Astrocyte of the hippocampus (primary cell): ENCODE measurements at regions not wholly inside any gene's neighbourhood (a gene's known extent, or its start where the extent isn't known, plus 50 kb on each side); places are given as distances from the start of the nearest gene placed in this dataset.
"Not testable (repeated sequence)": the region's sequence is repeated elsewhere in the genome, so short reads cannot be mapped to it uniquely, and the experiment has no call there.

ENCODE experiments used
- DNase-seq: peaks from one replicate; pipeline ENCODE4 v3.0.0; 2011; ENCODE audit warnings: low read depth, low spot score

DNA sequence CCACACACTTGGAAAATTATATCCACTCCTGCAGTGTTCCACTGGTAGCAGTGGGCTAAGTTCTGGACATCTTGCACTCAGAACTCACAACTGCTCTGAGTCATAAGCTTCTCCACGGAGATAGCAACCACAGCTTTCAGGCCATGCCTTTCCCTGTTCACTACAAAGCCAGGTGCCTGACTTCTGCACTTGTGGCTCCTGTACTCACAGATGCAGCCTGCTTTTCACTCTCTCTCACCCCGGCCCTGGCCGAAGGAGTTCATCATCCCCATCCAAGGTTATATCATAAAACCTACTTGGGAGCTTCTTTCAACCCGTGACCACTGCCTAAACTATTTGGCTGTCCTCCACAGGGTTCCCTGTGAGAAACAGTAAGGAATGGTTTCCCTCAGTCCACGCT, 999.4 kb downstream of the GLUD2 start:
- DNase-seq, result no peak

- DNase-seq, result no peak
These were observed 999.9 kb downstream of the GLUD2 start for GRCh38 chrX:122047261-122047660.

GRCh38 chrX:122055460-122055859, 1008.0 kb downstream of the GLUD2 start:
- no peak for DNase-seq

GRCh38 chrX:122055979-122056715, 1008.7 kb downstream of the GLUD2 start:
- DNase-seq, result no peak

DNA sequence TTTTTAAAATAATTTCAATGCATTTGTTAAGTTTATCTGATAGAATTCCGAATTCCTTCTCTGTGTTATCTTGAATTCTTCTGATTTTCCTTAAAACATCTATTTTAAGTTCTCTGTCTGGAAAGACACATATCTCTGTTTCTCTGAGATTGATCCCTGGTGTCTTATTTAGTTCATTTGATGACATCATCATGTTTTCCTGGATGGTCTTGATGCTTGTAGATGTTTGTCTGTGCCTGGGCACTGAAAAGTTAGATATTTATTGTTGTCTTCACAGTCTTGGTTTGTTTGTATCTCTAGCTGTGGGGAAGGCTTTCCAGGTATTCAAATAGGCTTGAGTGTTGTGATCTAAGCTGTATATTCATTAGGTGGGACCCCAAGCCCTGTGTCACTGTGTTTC, 1028.8 kb downstream of the GLUD2 start:
- no peak for DNase-seq

GRCh38 chrX:122078079-122078478, 1030.7 kb downstream of the GLUD2 start:
- no peak for DNase-seq

DNA sequence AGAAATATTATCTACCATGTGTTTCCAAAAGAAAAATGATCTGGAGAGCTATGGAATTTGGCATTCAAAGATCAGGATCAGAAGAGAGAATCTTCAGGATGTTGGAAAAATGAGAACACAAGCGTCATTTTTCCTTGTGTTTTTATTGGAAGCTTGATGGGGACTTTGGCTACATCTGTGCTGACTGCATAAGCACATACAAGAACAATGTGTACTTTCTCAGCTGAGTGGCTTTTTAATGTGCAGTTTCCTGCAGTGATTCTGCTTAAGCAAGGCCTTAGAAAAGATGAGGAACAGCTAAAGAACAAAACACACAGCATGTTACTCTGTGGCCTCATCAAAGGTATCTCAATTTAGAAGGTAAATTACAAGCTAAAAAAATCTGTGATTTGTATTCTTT, 1039.9 kb downstream of the GLUD2 start:
- DNase-seq, result no peak

DNA sequence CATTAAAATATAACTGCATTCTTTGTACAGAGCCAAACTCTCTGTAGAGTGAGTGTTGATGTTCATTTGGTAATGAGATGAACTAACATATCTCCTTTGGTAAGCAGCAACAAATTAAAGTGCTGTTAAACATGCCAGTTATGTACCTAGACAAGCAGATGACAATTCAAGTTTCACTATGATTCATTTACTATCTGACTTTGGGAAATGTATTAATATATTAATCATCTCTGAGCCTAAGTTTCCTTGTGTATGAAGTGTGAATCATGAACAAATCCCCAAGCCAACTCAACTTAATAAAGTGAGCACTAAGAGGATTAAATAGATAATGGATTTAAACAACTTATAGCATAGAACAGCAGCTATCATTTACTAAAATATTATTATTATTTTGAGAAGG, 1044.2 kb downstream of the GLUD2 start:
- no peak for DNase-seq

- no peak for DNase-seq
These were observed 1045.0 kb downstream of the GLUD2 start for GRCh38 chrX:122092360-122092759.

GRCh38 chrX:122092978-122093377, 1045.6 kb downstream of the GLUD2 start:
- no peak for DNase-seq

DNA sequence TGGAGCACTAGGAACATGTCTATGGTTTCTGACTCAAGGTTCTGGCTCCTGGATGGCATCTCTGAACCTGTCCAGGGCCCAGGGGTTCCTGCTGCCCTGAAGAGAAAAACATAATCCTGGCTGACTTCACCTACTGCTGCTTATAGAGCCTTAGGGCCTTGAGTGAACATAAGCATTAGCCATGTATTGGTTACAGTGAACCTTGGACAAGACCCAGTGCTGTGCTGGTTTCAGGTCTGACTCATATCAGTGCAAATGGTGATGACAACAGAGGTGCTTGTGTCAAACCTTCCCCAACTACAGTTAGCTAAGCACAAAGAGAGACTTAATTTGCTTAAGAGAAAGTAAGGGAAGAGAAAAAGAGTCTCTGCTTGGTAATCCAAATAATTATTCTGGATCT, 1047.2 kb downstream of the GLUD2 start:
- DNase-seq, result no peak

DNA sequence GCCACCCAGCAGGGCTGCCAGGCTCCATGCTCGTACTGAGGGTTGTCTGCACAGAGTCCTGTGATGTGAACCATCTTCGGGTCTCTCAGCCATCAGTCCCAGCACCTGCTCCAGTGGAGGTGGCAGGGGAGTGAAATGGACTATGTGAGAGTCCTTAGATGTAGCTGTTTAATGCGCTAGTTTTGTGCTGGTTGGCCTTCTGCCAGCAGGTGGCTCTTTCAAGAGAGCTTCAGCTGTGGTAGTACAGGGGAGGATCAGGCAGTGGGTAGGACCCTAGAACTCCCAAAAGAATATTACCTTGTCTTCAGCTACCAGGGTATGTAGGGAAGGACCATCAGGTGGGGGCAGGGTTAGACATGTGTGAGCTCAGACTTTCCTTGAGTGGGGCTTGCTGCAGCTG, 1066.0 kb downstream of the GLUD2 start:
- DNase-seq, result no peak

DNA sequence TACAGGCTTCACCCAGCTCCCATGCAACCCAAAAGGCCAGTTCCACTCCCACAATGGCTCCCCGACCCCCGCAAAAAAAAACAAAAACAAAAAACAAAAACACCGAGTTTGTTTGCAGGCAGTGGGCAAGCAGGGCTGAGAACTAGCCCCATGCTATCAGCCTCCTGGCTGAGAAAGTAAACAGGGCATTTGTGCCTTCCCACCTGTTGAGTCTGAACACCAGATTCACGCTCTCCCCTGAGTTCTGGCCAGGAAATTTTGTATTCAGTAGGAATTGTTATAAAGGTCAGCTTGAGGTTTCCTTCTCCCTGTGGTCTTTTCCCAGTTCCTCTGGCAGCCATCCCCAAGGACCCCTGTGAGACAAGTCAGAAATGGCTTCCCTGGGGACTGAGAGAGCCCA, 1066.5 kb downstream of the GLUD2 start:
- DNase-seq, result no peak

GRCh38 chrX:122115604-122116003, 1068.2 kb downstream of the GLUD2 start:
- DNase-seq, result no peak

- no peak for DNase-seq
These were observed 1064.7 kb upstream of the GRIA3 start for GRCh38 chrX:122119361-122119760.

- DNase-seq, result no peak
These were observed 1061.8 kb upstream of the GRIA3 start for GRCh38 chrX:122122274-122122673.

GRCh38 chrX:122133478-122133877, 1050.6 kb upstream of the GRIA3 start:
- DNase-seq, result no peak

- DNase-seq, result no peak
These were observed 1049.8 kb upstream of the GRIA3 start for GRCh38 chrX:122134291-122134690.

GRCh38 chrX:122135070-122135469, 1049.0 kb upstream of the GRIA3 start:
- DNase-seq, result no peak

DNA sequence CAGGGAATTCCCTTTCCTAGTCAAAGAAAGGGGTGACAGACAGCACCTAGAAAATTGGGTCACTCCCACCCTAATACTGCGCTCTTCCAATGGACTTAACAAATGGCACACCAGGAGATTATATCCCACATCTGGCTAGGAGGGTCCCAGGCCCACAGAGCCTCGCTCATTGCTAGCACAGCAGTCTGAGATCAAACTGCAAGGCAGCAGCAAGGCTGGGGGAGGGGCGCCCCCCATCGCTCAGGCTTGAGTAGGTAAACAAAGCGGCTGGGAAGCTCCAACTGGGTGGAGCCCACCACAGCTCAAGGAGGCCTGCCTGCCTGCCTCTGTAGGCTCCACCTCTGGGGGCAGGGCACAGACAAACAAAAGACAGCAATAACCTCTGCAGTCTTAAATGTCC, 1043.9 kb upstream of the GRIA3 start:
- not testable (repeated sequence) for DNase-seq

- DNase-seq, result no peak
These were observed 1030.1 kb upstream of the GRIA3 start for GRCh38 chrX:122154019-122154418.

GRCh38 chrX:122168241-122168640, 1015.8 kb upstream of the GRIA3 start:
- DNase-seq, result no peak

DNA sequence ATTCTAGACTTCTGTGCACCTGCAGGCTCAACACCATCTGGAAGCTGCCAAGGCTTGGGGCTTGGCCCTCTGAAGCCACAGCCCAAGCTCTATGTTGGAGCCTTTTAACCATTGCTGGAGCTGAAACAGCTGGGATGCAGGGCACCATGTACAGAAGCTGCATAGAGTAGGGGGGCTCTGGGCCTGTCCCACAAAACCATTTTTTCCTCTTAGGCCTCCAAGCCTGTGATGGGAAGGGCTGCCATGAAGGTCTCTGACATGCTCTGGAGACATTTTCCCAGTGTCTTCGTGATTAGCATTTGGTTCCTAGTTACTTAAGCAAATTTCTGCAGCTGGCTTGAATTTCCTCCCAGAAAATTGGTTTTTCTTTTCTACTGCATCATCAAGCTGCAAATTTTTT, 999.3 kb upstream of the GRIA3 start:
- no peak for DNase-seq

GRCh38 chrX:122187069-122187713, 996.9 kb upstream of the GRIA3 start:
- DNase-seq, result no peak
